Keratinocyte (primary cell): ENCODE measurements at regions not wholly inside any gene's neighbourhood (a gene's known extent, or its start where the extent isn't known, plus 50 kb on each side); places are given as distances from the start of the nearest gene placed in this dataset.

Experiments
- DNase-seq: peaks from one replicate; pipeline ENCODE4 v3.0.0-alpha.2; 2011; ENCODE audit warnings: low read depth, missing footprints, low spot score
- FAIRE-seq: peaks from 2 replicates; lab custom pipeline; 2011; peaks lifted over from hg19 to GRCh38; lab: Jason Lieb, UNC
- H2AFZ ChIP-seq: 2 replicates; pipeline ENCODE4 v1.6.0; 2012; ENCODE audit warnings: low read length, control low read depth, inconsistent platforms; ENCODE audit not compliant: control insufficient read depth
- H3K27ac ChIP-seq: 2 replicates; pipeline ENCODE4 v1.5.1; 2011; ENCODE audit warnings: low read length; ENCODE audit not compliant: control insufficient read depth, insufficient read depth
- H3K27me3 ChIP-seq: 3 replicates; pipeline ENCODE4 v1.6.0; 2011; ENCODE audit warnings: low read length; ENCODE audit not compliant: control insufficient read depth, insufficient read depth; ENCODE audit errors: extremely low read depth
- H3K36me3 ChIP-seq, 2 experiments: 2 replicates in 1 of 2; 3 replicates in 1 of 2; pipeline ENCODE4 v1.5.1; 2011; ENCODE audit warnings: low read length in 2 of 2, mild to moderate bottlenecking in 1 of 2; ENCODE audit not compliant: control insufficient read depth in 2 of 2, insufficient read depth in 2 of 2; ENCODE audit errors: extremely low read depth in 1 of 2
- H3K4me1 ChIP-seq: 3 replicates; pipeline ENCODE4 v1.5.1; 2011; ENCODE audit warnings: low read length; ENCODE audit not compliant: control insufficient read depth, insufficient read depth; ENCODE audit errors: extremely low read depth
- H3K4me2 ChIP-seq: 3 replicates; pipeline ENCODE4 v1.6.0; 2011; ENCODE audit warnings: low read depth, low read length; ENCODE audit not compliant: control insufficient read depth, insufficient read depth; ENCODE audit errors: extremely low read depth
- H3K4me3 ChIP-seq, 3 experiments: fragments of 200-600 bp in 1 of 3; sonication (generic) in 1 of 3; 2 replicates in 2 of 3; 3 replicates in 1 of 3; pipeline ENCODE4 v1.5.1; 2011 to 2016; ENCODE audit warnings: low read length in 3 of 3, mild to moderate bottlenecking in 3 of 3, control low read depth in 2 of 3, inconsistent platforms in 1 of 3, low read depth in 1 of 3, mixed read lengths in 1 of 3, mixed run types in 1 of 3, moderate library complexity in 1 of 3; ENCODE audit not compliant: control insufficient read depth in 2 of 3, insufficient read depth in 2 of 3; ENCODE audit errors: extremely low read depth in 1 of 3
- H3K79me2 ChIP-seq: 2 replicates; pipeline ENCODE4 v1.6.0; 2012; ENCODE audit warnings: low read length; ENCODE audit not compliant: control insufficient read depth, insufficient read depth
- H3K9ac ChIP-seq: 3 replicates; pipeline ENCODE4 v1.6.0; 2011; ENCODE audit warnings: low read length; ENCODE audit not compliant: control insufficient read depth, insufficient read depth; ENCODE audit errors: extremely low read depth
- H3K9me1 ChIP-seq: 3 replicates; pipeline ENCODE4 v1.6.0; 2011; ENCODE audit warnings: low read length; ENCODE audit not compliant: control insufficient read depth, insufficient read depth; ENCODE audit errors: extremely low read depth
- H3K9me3 ChIP-seq: 2 replicates; pipeline ENCODE4 v1.5.1; 2012; ENCODE audit warnings: low read depth, low read length; ENCODE audit not compliant: control insufficient read depth
- H4K20me1 ChIP-seq: 3 replicates; pipeline ENCODE4 v1.6.0; 2011; ENCODE audit warnings: low read length; ENCODE audit not compliant: control insufficient read depth, insufficient read depth; ENCODE audit errors: extremely low read depth
- CTCF ChIP-seq, 3 experiments: IDR thresholded peaks in 1 of 3; conservative IDR thresholded peaks in 1 of 3; optimal IDR thresholded peaks in 1 of 3; 2 replicates in 2 of 3; 3 replicates in 1 of 3; pipeline versions ENCODE3 to v1.5.1; 2011; ENCODE audit warnings: low read length in 3 of 3, mild to moderate bottlenecking in 3 of 3, moderate library complexity in 2 of 3, control low read depth in 1 of 3, inconsistent platforms in 1 of 3; ENCODE audit not compliant: insufficient read depth in 2 of 3; ENCODE audit errors: extremely low read depth in 1 of 3
- EZH2 ChIP-seq: IDR thresholded peaks from one replicate; pipeline ENCODE4 v1.6.1; 2012; ENCODE audit warnings: inconsistent platforms, mild to moderate bottlenecking, low read length, moderate library complexity
- dilution Hi-C: fragments of 300-500 bp; cut with MboI; formaldehyde crosslinking; loops from one replicate; pipeline ENCODE4 v1.7.0; 2020; ENCODE audit warnings: low sequenced_read_pairs; ENCODE audit not compliant: extremely low pct_ligation_motif_present

GRCh38 chr16:76883076-76883475, 307.9 kb upstream of the MON1B start:
- Histone ChIP-seq H3K4me1 (no peaks in the 10 kb centered on the region), H3K9me3 (no peaks in the 10 kb centered on the region), H3K9me1 (no peaks in the 10 kb centered on the region), H2AFZ (no peak overlapping the region), H3K79me2 (no peaks in the 10 kb centered on the region), H3K27ac (no peak overlapping the region), H3K4me3 (no peak overlapping the region), H3K27me3 (no peaks in the 10 kb centered on the region), H3K36me3 (no peaks in the 10 kb centered on the region), H3K4me2 (no peak overlapping the region), H4K20me1 (no peaks in the 10 kb centered on the region), H3K9ac (no peak overlapping the region)
- FAIRE-seq = no peak
- dilution Hi-C loops = no loop called here
- no peak for TF ChIP-seq EZH2
- no peak for TF ChIP-seq CTCF (optimal IDR thresholded peaks at IDR 0.05 in 1 of 3, IDR thresholded peaks at IDR 0.05 in 1 of 3, conservative IDR thresholded peaks at IDR 0.05 in 1 of 3; ENCODE audit: extremely low read depth in 1 of 3, insufficient read depth in 2 of 3, low read length in 3 of 3)
- DNase-seq = no peak

- Histone ChIP-seq H3K27me3 (no peaks in the 10 kb centered on the region), H3K9me3 (no peaks in the 10 kb centered on the region), H3K79me2 (no peaks in the 10 kb centered on the region), H2AFZ (no peak overlapping the region), H3K9ac (no peak overlapping the region), H4K20me1 (no peaks in the 10 kb centered on the region), H3K4me3 (no peak overlapping the region), H3K9me1 (no peaks in the 10 kb centered on the region), H3K4me2 (no peak overlapping the region), H3K4me1 (no peaks in the 10 kb centered on the region), H3K27ac (no peak overlapping the region), H3K36me3 (no peaks in the 10 kb centered on the region)
- FAIRE-seq (no peak), DNase-seq (no peak)
- TF ChIP-seq EZH2 (no peak), CTCF (optimal IDR thresholded peaks at IDR 0.05 in 1 of 3, IDR thresholded peaks at IDR 0.05 in 1 of 3, conservative IDR thresholded peaks at IDR 0.05 in 1 of 3; ENCODE audit: extremely low read depth in 1 of 3, insufficient read depth in 2 of 3, low read length in 3 of 3) (no peak)
- dilution Hi-C loops = no loop called here
Observed at GRCh38 chr16:76885776-76886537, 305.0 kb upstream of the MON1B start.
